H1 (cell line): ENCODE measurements at regions not wholly inside any gene's neighbourhood (a gene's known extent, or its start where the extent isn't known, plus 50 kb on each side); places are given as distances from the start of the nearest gene placed in this dataset.

ENCODE experiments used
- CTCF ChIA-PET: fragments of 300-600 bp; sonication (Branson Sonifier 250); formaldehyde crosslinking; loops from one replicate; lab custom pipeline; 2021; ENCODE audit not compliant: partially characterized antibody; lab: Charles Lee
- POLR2A ChIA-PET: fragments of 300-600 bp; sonication (Branson Sonifier 250); formaldehyde crosslinking; loops from one replicate; lab custom pipeline; 2021; ENCODE audit warnings: inconsistent platforms; ENCODE audit not compliant: partially characterized antibody; lab: Charles Lee
- DNase-seq, 2 experiments: peaks; one replicate each; pipeline versions ENCODE4 v3.0.0 to v3.0.0-alpha.2; 2010 to 2022; ENCODE audit warnings: low spot score in 2 of 2, low read depth in 1 of 2, mixed read lengths in 1 of 2
- FAIRE-seq: peaks from 2 replicates; lab custom pipeline; 2011; peaks lifted over from hg19 to GRCh38; lab: Jason Lieb, UNC
- H2AFZ ChIP-seq: 2 replicates; pipeline ENCODE4 v1.8.1; 2012; ENCODE audit warnings: low read length, inconsistent platforms
- H2AK5ac ChIP-seq: 2 replicates; pipeline ENCODE4 v1.6.1; 2013; ENCODE audit warnings: low read depth, low read length
- H2BK120ac ChIP-seq: replicated peaks from 2 replicates; pipeline ENCODE3; 2013; ENCODE audit warnings: low read depth, low read length, inconsistent platforms
- H2BK12ac ChIP-seq: 2 replicates; pipeline ENCODE4 v1.6.1; 2013; ENCODE audit warnings: low read depth, low read length
- H2BK15ac ChIP-seq: 2 replicates; pipeline ENCODE4 v1.6.1; 2013; ENCODE audit warnings: low read length
- H2BK20ac ChIP-seq: 2 replicates; pipeline ENCODE4 v1.6.1; 2013; ENCODE audit warnings: low read length
- H2BK5ac ChIP-seq: 2 replicates; pipeline ENCODE4 v1.6.1; 2013; ENCODE audit warnings: low read depth, low read length
- H3K14ac ChIP-seq: 2 replicates; pipeline ENCODE4 v1.6.1; 2013; ENCODE audit warnings: inconsistent platforms; ENCODE audit not compliant: insufficient read length
- H3K18ac ChIP-seq: 2 replicates; pipeline ENCODE4 v1.6.1; 2013; ENCODE audit warnings: low read length; ENCODE audit errors: extremely low read depth
- H3K23ac ChIP-seq: 2 replicates; pipeline ENCODE4 v1.6.1; 2013; ENCODE audit warnings: inconsistent platforms; ENCODE audit not compliant: insufficient read length
- H3K23me2 ChIP-seq: 2 replicates; pipeline ENCODE4 v1.6.1; 2013; ENCODE audit warnings: low read depth, low read length
- H3K27ac ChIP-seq: 2 replicates; pipeline ENCODE4 v1.6.1; 2011; ENCODE audit warnings: low read depth, low read length, inconsistent platforms
- H3K27me3 ChIP-seq, 4 experiments: replicated peaks in 1 of 4; 1 replicate in 1 of 4; 2 replicates in 3 of 4; pipeline versions ENCODE4 v1.6.1 to v1.8.1; 2011 to 2013; ENCODE audit warnings: low read length in 3 of 4, mild to moderate bottlenecking in 3 of 4, inconsistent platforms in 2 of 4, mixed read lengths in 2 of 4, moderate library complexity in 1 of 4; ENCODE audit not compliant: control insufficient read depth in 3 of 4, insufficient read depth in 3 of 4; ENCODE audit errors: extremely low read depth in 1 of 4
- H3K36me3 ChIP-seq, 4 experiments: 2 replicates each; pipeline versions ENCODE4 v1.6.1 to v1.8.1; 2011 to 2013; ENCODE audit warnings: mild to moderate bottlenecking in 4 of 4, low read length in 3 of 4, moderate library complexity in 2 of 4, control low read depth in 1 of 4, inconsistent platforms in 1 of 4; ENCODE audit not compliant: insufficient read depth in 4 of 4, control insufficient read depth in 2 of 4
- H3K4ac ChIP-seq: replicated peaks from 2 replicates; pipeline ENCODE3; 2013; ENCODE audit warnings: low read length, low read depth, mixed read lengths, inconsistent platforms; ENCODE audit not compliant: insufficient read length
- H3K4me1 ChIP-seq, 4 experiments: replicated peaks in 1 of 4; 1 replicate in 1 of 4; 2 replicates in 3 of 4; pipeline versions ENCODE4 v1.6.1 to v1.8.1; 2011 to 2013; ENCODE audit warnings: low read length in 3 of 4, inconsistent platforms in 2 of 4, mixed read lengths in 1 of 4; ENCODE audit not compliant: insufficient read depth in 4 of 4, control insufficient read depth in 3 of 4
- H3K4me2 ChIP-seq, 2 experiments: 2 replicates each; pipeline versions ENCODE4 v1.6.1 to v1.8.1; 2011 to 2013; ENCODE audit warnings: low read depth in 2 of 2, low read length in 2 of 2, control low read depth in 1 of 2, inconsistent platforms in 1 of 2, mild to moderate bottlenecking in 1 of 2; ENCODE audit not compliant: insufficient read depth in 1 of 2
- H3K4me3 ChIP-seq, 4 experiments: fragments of 200-600, 300-600 bp in 1 of 4; sonication (generic), shearing (Covaris generic), sonication (Bioruptor Twin) in 1 of 4; 2 replicates each; pipeline versions ENCODE4 v1.5.1 to v1.8.1; 2011 to 2016; ENCODE audit warnings: low read length in 4 of 4, low read depth in 3 of 4, control low read depth in 2 of 4, inconsistent platforms in 2 of 4, mild to moderate bottlenecking in 2 of 4, mixed read lengths in 1 of 4, moderate library complexity in 1 of 4; ENCODE audit not compliant: insufficient read depth in 2 of 4; ENCODE audit errors: extremely low read depth in 1 of 4
- H3K56ac ChIP-seq: replicated peaks from 2 replicates; pipeline ENCODE3; 2013; ENCODE audit warnings: low read depth, mild to moderate bottlenecking, mixed read lengths, low read length, inconsistent platforms; ENCODE audit not compliant: insufficient read length
- H3K79me1 ChIP-seq: 2 replicates; pipeline ENCODE4 v1.6.1; 2013; ENCODE audit warnings: low read depth, low read length, control low read depth
- H3K79me2 ChIP-seq, 2 experiments: 2 replicates each; pipeline versions ENCODE4 v1.6.1 to v1.8.1; 2012 to 2013; ENCODE audit warnings: low read length in 2 of 2, mild to moderate bottlenecking in 2 of 2, inconsistent platforms in 1 of 2; ENCODE audit not compliant: insufficient read depth in 2 of 2, control insufficient read depth in 1 of 2
- H3K9ac ChIP-seq, 4 experiments: replicated peaks in 1 of 4; 1 replicate in 1 of 4; 2 replicates in 3 of 4; pipeline versions ENCODE4 v1.6.1 to v1.8.1; 2011 to 2013; ENCODE audit warnings: low read depth in 3 of 4, low read length in 3 of 4, control low read depth in 2 of 4, mild to moderate bottlenecking in 2 of 4, moderate library complexity in 2 of 4, inconsistent platforms in 1 of 4; ENCODE audit errors: extremely low read depth in 1 of 4
- H3K9me3 ChIP-seq, 2 experiments: 2 replicates each; pipeline versions ENCODE4 v1.6.1 to v1.8.1; 2012 to 2013; ENCODE audit warnings: mild to moderate bottlenecking in 2 of 2, moderate library complexity in 2 of 2, control low read depth in 1 of 2, inconsistent platforms in 1 of 2, low read depth in 1 of 2, low read length in 1 of 2, mixed read lengths in 1 of 2; ENCODE audit not compliant: insufficient read depth in 2 of 2
- H4K20me1 ChIP-seq, 2 experiments: replicated peaks in 1 of 2; 2 replicates each; pipeline versions ENCODE3 to v1.8.1; 2011 to 2013; ENCODE audit warnings: inconsistent platforms in 2 of 2, low read length in 2 of 2, mild to moderate bottlenecking in 1 of 2; ENCODE audit not compliant: insufficient read depth in 2 of 2, control insufficient read depth in 1 of 2
- H4K5ac ChIP-seq: 2 replicates; pipeline ENCODE4 v1.6.1; 2013; ENCODE audit warnings: low read length, low read depth, mixed read lengths, inconsistent platforms; ENCODE audit not compliant: insufficient read length
- H4K8ac ChIP-seq: 2 replicates; pipeline ENCODE4 v1.8.0; 2013; ENCODE audit warnings: mild to moderate bottlenecking, moderate library complexity, low read length, inconsistent platforms; ENCODE audit not compliant: insufficient read depth; ENCODE audit errors: extremely low read depth
- H4K91ac ChIP-seq: replicated peaks from 2 replicates; pipeline ENCODE3; 2013; ENCODE audit warnings: low read length, mixed read lengths, inconsistent platforms; ENCODE audit not compliant: insufficient read length
- KDM1A ChIP-seq: fragments of 200-600, 300-600 bp; sonication (generic); IDR thresholded peaks from 2 replicates; pipeline ENCODE4 v1.7.1; 2016; ENCODE audit warnings: mild to moderate bottlenecking, low read length, borderline replicate concordance
- RNF2 ChIP-seq: fragments of 200-900, 300-1000 bp; sonication (generic); IDR thresholded peaks from 2 replicates; pipeline ENCODE4 v1.7.1; 2016; ENCODE audit warnings: borderline replicate concordance, low read depth, mild to moderate bottlenecking, antibody characterized with exemption, low read length; ENCODE audit not compliant: poor library complexity, severe bottlenecking; ENCODE audit errors: missing control alignments
- SP4 ChIP-seq: IDR thresholded peaks from 2 replicates; pipeline ENCODE4 v1.6.1; 2012; ENCODE audit warnings: low read length, inconsistent platforms
- USF2 ChIP-seq: IDR thresholded peaks from 2 replicates; pipeline ENCODE4 v1.6.1; 2011; ENCODE audit warnings: low read length, improper control_type of control experiment
- WGBS, 2 experiments: shearing (Covaris generic) in 1 of 2; methylation state at CpG; one replicate each; pipeline versions ENCODE4 v1.1.6 to v1.1.7; 2013 to 2015; ENCODE audit warnings: low lambda C conversion rate in 2 of 2, mixed read lengths in 2 of 2, inconsistent platforms in 1 of 2, low coverage in 1 of 2, missing lambda C conversion rate in 1 of 2; ENCODE audit not compliant: insufficient replicate concordance in 2 of 2, insufficient coverage in 1 of 2, insufficient read length in 1 of 2; ENCODE audit errors: extremely low coverage in 1 of 2, missing lambda C conversion rate in 1 of 2; 5-methylcytosine and 5-hydroxymethylcytosine counted together

GRCh38 chr5:118156181-118156580 is 832.2 kb downstream of the DTWD2 start:
- CTCF ChIA-PET = no interaction called here
- no peak overlapping the region for H3K14ac ChIP-seq
- no peak for FAIRE-seq

More at GRCh38 chr5:118156181-118156580, 832.2 kb downstream of the DTWD2 start:
- no peaks in the 10 kb centered on the region for H3K36me3 ChIP-seq
- no peak overlapping the region for H3K27ac ChIP-seq
- H3K23ac ChIP-seq = no peak overlapping the region
- no peak for TF ChIP-seq RNF2
- no peak for TF ChIP-seq USF2
- TF ChIP-seq KDM1A = no peak
- no peak for TF ChIP-seq SP4
- TF ChIP-seq, all 59 proteins: peak for 0
- no peaks in the 10 kb centered on the region; a peak in 1 of 4 replicates for H3K9me3 ChIP-seq
- no peak overlapping the region for H3K4me2 ChIP-seq
- no peaks in the 10 kb centered on the region for H3K79me2 ChIP-seq
- H3K4me3 ChIP-seq = no peak overlapping the region
- H3K9ac ChIP-seq = no peak overlapping the region
- no peaks in the 10 kb centered on the region for H3K79me1 ChIP-seq
- H2BK20ac ChIP-seq = no peak overlapping the region
- H2BK12ac ChIP-seq = no peak overlapping the region
- no peak overlapping the region for H4K91ac ChIP-seq
- no peak overlapping the region for H2BK5ac ChIP-seq
- H4K5ac ChIP-seq = no peak overlapping the region
- no peaks in the 10 kb centered on the region for H3K4me1 ChIP-seq
- no peak overlapping the region for H2BK120ac ChIP-seq
- no peak overlapping the region for H4K8ac ChIP-seq
- no peaks in the 10 kb centered on the region for H4K20me1 ChIP-seq
- no peaks in the 10 kb centered on the region for H3K23me2 ChIP-seq
- H3K27me3 ChIP-seq = no peaks in the 10 kb centered on the region
- 90% methylated on average over 5 of the region's 5 CpGs; no CpG with 5 or more reads in 1 of the 2 experiments for WGBS, 2 experiments
- no peak overlapping the region for H2BK15ac ChIP-seq
- H3K4ac ChIP-seq = no peak overlapping the region
- no peak overlapping the region for H3K56ac ChIP-seq
- DNase-seq = no peak
- no peak overlapping the region for H2AK5ac ChIP-seq
- POLR2A ChIA-PET = no interaction called here
- H2AFZ ChIP-seq = no peak overlapping the region
- no peak overlapping the region for H3K18ac ChIP-seq
